ENCODE measurements at regions not wholly inside any gene's neighbourhood (a gene's known extent, or its start where the extent isn't known, plus 50 kb on each side); places are given as distances from the start of the nearest gene placed in this dataset.

- no peaks in the 10 kb centered on the region for H3K36me3 ChIP-seq
- H3K4me1 ChIP-seq, result no peaks in the 10 kb centered on the region
- H3K4me3 ChIP-seq, result no peak overlapping the region
- no peaks in the 10 kb centered on the region for H3K9me3 ChIP-seq
- no peak for DNase-seq (ENCODE audit: low spot score)
- no peak for TF ChIP-seq CTCF (IDR thresholded peaks at IDR 0.05)
- no peak overlapping the region for H3K27ac ChIP-seq
- H3K27me3 ChIP-seq, result no peaks in the 10 kb centered on the region
Observed at GRCh38 chr12:95402096-95402495, 71.9 kb upstream of the METAP2 start.

DNA sequence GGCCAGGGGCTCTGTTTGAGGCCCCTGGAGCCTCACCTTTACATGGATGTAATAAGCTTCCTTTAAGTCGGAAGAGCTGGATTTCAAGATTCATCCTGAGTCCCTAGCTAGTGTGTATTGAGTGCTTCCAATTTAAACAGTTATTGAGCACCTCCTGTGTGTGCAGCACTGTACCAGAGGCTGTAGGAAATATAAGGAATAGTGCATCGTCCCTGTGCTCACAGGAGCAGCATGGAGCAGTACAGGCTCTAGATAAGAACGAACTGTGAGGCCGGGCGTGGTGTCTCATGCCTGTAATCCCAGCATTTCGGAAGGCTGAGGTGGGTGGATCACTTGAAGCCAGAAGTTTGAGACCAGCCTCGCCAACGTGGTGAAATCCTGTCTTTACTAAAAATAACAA lies 65.8 kb upstream of the METAP2 start:
- no peaks in the 10 kb centered on the region for H3K27me3 ChIP-seq
- no peak overlapping the region for H3K27ac ChIP-seq
- DNase-seq (ENCODE audit: low spot score), result no peak
- TF ChIP-seq CTCF (IDR thresholded peaks at IDR 0.05), result no peak
- no peaks in the 10 kb centered on the region for H3K36me3 ChIP-seq
- H3K4me3 ChIP-seq, result no peak overlapping the region
- no peaks in the 10 kb centered on the region for H3K4me1 ChIP-seq
- H3K9me3 ChIP-seq, result no peaks in the 10 kb centered on the region

- no peaks in the 10 kb centered on the region for H3K36me3 ChIP-seq
- no peak for TF ChIP-seq CTCF (IDR thresholded peaks at IDR 0.05)
- no peaks in the 10 kb centered on the region for H3K4me1 ChIP-seq
- DNase-seq (ENCODE audit: low spot score), result no peak
- H3K4me3 ChIP-seq, result no peak overlapping the region
- H3K27me3 ChIP-seq, result no peaks in the 10 kb centered on the region
- no peaks in the 10 kb centered on the region for H3K9me3 ChIP-seq
- H3K27ac ChIP-seq, result no peak overlapping the region
Observed at GRCh38 chr12:95411057-95411456, 62.9 kb upstream of the METAP2 start.

DNA sequence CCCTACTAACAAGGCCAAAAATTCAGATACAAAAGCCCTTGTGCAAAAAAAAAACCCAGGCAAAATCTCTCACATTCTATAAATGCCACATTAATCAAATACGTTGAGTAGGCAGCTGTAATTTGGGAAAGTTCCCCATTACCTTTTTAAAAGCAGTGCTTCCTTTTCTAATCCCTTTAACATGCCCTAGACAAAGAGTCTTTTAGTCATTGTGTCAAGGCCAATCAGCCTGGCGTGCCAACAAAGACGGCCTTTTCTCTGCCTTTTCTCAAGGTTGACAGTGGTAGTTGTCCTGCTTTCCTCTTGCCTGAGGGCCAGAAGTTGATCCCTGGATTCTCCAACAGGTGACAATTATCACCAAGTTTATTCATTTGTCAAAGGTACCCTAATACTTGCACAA lies 62.5 kb upstream of the METAP2 start:
- no peaks in the 10 kb centered on the region for H3K4me1 ChIP-seq
- H3K4me3 ChIP-seq, result no peak overlapping the region
- H3K36me3 ChIP-seq, result no peaks in the 10 kb centered on the region
- no peak overlapping the region for H3K27ac ChIP-seq
- TF ChIP-seq CTCF (IDR thresholded peaks at IDR 0.05), result no peak
- DNase-seq (ENCODE audit: low spot score), result no peak
- H3K9me3 ChIP-seq, result no peaks in the 10 kb centered on the region
- H3K27me3 ChIP-seq, result no peaks in the 10 kb centered on the region

- no peak overlapping the region for H3K27ac ChIP-seq
- no peak for TF ChIP-seq CTCF (IDR thresholded peaks at IDR 0.05)
- H3K36me3 ChIP-seq, result no peaks in the 10 kb centered on the region
- H3K9me3 ChIP-seq, result no peaks in the 10 kb centered on the region
- no peak overlapping the region for H3K4me3 ChIP-seq
- DNase-seq (ENCODE audit: low spot score), result no peak
- no peaks in the 10 kb centered on the region for H3K4me1 ChIP-seq
- H3K27me3 ChIP-seq, result no peaks in the 10 kb centered on the region
Observed at GRCh38 chr12:95412482-95413311, 61.3 kb upstream of the METAP2 start.

- Histone ChIP-seq H3K4me1 (peaks cover 0 to 4% of the 10 kb centered on the region in 2 donors), H3K9me3 (no peaks in the 10 kb centered on the region), H3K27ac (no peak overlapping the region), H3K36me3 (no peaks in the 10 kb centered on the region), H3K27me3 (no peaks in the 10 kb centered on the region), H3K4me3 (no peak overlapping the region)
- DNase-seq (ENCODE audit: low spot score), result no peak
- no peak for TF ChIP-seq CTCF (IDR thresholded peaks at IDR 0.05)
Observed at GRCh38 chr12:95413576-95413975, 60.4 kb upstream of the METAP2 start.
